Upper lobe of left lung (tissue), 6 donors: ENCODE measurements at regions not wholly inside any gene's neighbourhood (a gene's known extent, or its start where the extent isn't known, plus 50 kb on each side); places are given as distances from the start of the nearest gene placed in this dataset.

Experiments
- ATAC-seq, 2 donors: fragments of 200-7000 bp; cut with Tn5 transposase; one replicate each; pipeline ENCODE4 v1.9.1; 2022; ENCODE audit warnings: mild to moderate bottlenecking in 2 of 2, moderate library complexity in 2 of 2; ENCODE audit not compliant: low FRiP score in 2 of 2
- DNase-seq, 2 donors: peaks; one replicate each; pipeline ENCODE4 v3.0.0-alpha.2; 2019 to 2020
- H3K27ac ChIP-seq, 4 donors: fragments of 200-600 bp; sonication (generic); one replicate each; pipeline ENCODE4 v1.5.1; 2016 to 2019
- H3K27me3 ChIP-seq, 4 donors: fragments of 200-600 bp; sonication (generic); one replicate each; pipeline ENCODE4 v1.5.1; 2017 to 2019
- H3K36me3 ChIP-seq, 4 donors: fragments of 200-600 bp; sonication (generic); one replicate each; pipeline ENCODE4 v1.5.1; 2016 to 2019
- H3K4me1 ChIP-seq, 4 donors: fragments of 200-600 bp; sonication (generic); one replicate each; pipeline ENCODE4 v1.5.1; 2018 to 2019
- H3K4me3 ChIP-seq, 4 donors: fragments of 200-600 bp; sonication (generic); one replicate each; pipeline ENCODE4 v1.5.1; 2017 to 2019; ENCODE audit warnings: mild to moderate bottlenecking in 2 of 4, moderate library complexity in 1 of 4
- H3K9me3 ChIP-seq, 4 donors: fragments of 200-600 bp; sonication (generic); one replicate each; pipeline ENCODE4 v1.5.1; 2018 to 2019
- CTCF ChIP-seq, 6 experiments: fragments of 450-650 bp in 4 of 6; fragments of 200-600 bp in 2 of 6; sonication (generic) in 2 of 6; IDR thresholded peaks; one replicate each; pipeline ENCODE4 v1.5.1; 2016 to 2019; ENCODE audit warnings: antibody characterized with exemption in 6 of 6
- EP300 ChIP-seq, 4 donors: sonication (generic); formaldehyde crosslinking; IDR thresholded peaks; one replicate each; pipeline ENCODE4 v1.5.1; 2017; ENCODE audit warnings: antibody characterized with exemption in 4 of 4, control low read depth in 2 of 4
- POLR2A ChIP-seq, 4 donors: fragments of 450-650 bp; IDR thresholded peaks; one replicate each; pipeline ENCODE4 v1.5.1; 2016 to 2017; ENCODE audit warnings: antibody characterized with exemption in 4 of 4, mild to moderate bottlenecking in 2 of 4
- POLR2AphosphoS5 ChIP-seq, 2 donors: sonication (generic); formaldehyde crosslinking; IDR thresholded peaks; one replicate each; pipeline ENCODE4 v1.5.1; 2017; ENCODE audit warnings: antibody characterized with exemption in 2 of 2
- WGBS, 2 donors: methylation state at CpG; one replicate each; pipeline ENCODE4 v1.1.5; 2017 to 2018; 5-methylcytosine and 5-hydroxymethylcytosine counted together
- donor health status: DM: no; HTN: no; CAD: no; lungs with moderate emphysema.
- donor health status: DM: no; HTN: yes; CAD: no; lungs with severe emphysema.

- H3K36me3 ChIP-seq = no peaks in the 10 kb centered on the region
- ATAC-seq (no peak), DNase-seq (no peak)
- H3K4me3 ChIP-seq = no peak overlapping the region
- no peak overlapping the region for H3K27ac ChIP-seq
- H3K4me1 ChIP-seq = no peaks in the 10 kb centered on the region
- H3K9me3 ChIP-seq = no peaks in the 10 kb centered on the region
- no peak for TF ChIP-seq POLR2A (IDR thresholded peaks at IDR 0.05)
- no peak for TF ChIP-seq EP300 (IDR thresholded peaks at IDR 0.05)
- no peak for TF ChIP-seq CTCF (IDR thresholded peaks at IDR 0.05)
- TF ChIP-seq POLR2AphosphoS5 (IDR thresholded peaks at IDR 0.05) = no peak
- no peaks in the 10 kb centered on the region for H3K27me3 ChIP-seq
- WGBS, 2 donors = 96% methylated on average over 4 of the region's 4 CpGs
Observed at GRCh38 chr2:6627316-6627715, 238.4 kb downstream of the CMPK2 start.

GRCh38 chr2:6630209-6630608 lies 235.5 kb downstream of the CMPK2 start:
- H3K4me1 ChIP-seq = no peaks in the 10 kb centered on the region
- H3K27me3 ChIP-seq = no peaks in the 10 kb centered on the region
- no peak for ATAC-seq
- H3K9me3 ChIP-seq = no peaks in the 10 kb centered on the region
- WGBS, 2 donors = 45 to 70% methylated on average over 3 of the region's 3 CpGs
- H3K27ac ChIP-seq = no peak overlapping the region
- no peak for DNase-seq
- no peak overlapping the region for H3K4me3 ChIP-seq
- TF ChIP-seq EP300 (IDR thresholded peaks at IDR 0.05) (no peak), POLR2A (IDR thresholded peaks at IDR 0.05) (no peak), CTCF (IDR thresholded peaks at IDR 0.05) (no peak), POLR2AphosphoS5 (IDR thresholded peaks at IDR 0.05) (no peak)
- no peaks in the 10 kb centered on the region for H3K36me3 ChIP-seq

- 83 to 91% methylated on average over 1 of the region's 1 CpG for WGBS, 2 donors
- TF ChIP-seq POLR2AphosphoS5 (IDR thresholded peaks at IDR 0.05) (no peak), CTCF (IDR thresholded peaks at IDR 0.05) (no peak), POLR2A (IDR thresholded peaks at IDR 0.05) (no peak), EP300 (IDR thresholded peaks at IDR 0.05) (no peak)
- H3K9me3 ChIP-seq = no peaks in the 10 kb centered on the region
- ATAC-seq (no peak), DNase-seq (no peak)
- no peaks in the 10 kb centered on the region for H3K36me3 ChIP-seq
- H3K27me3 ChIP-seq = no peaks in the 10 kb centered on the region
- no peaks in the 10 kb centered on the region for H3K4me1 ChIP-seq
- no peak overlapping the region for H3K4me3 ChIP-seq
- no peak overlapping the region for H3K27ac ChIP-seq
Observed at GRCh38 chr2:6635296-6635695, 230.4 kb downstream of the CMPK2 start.

- TF ChIP-seq POLR2A (IDR thresholded peaks at IDR 0.05) = no peak
- no peak for TF ChIP-seq POLR2AphosphoS5 (IDR thresholded peaks at IDR 0.05)
- TF ChIP-seq CTCF (IDR thresholded peaks at IDR 0.05) = no peak
- no peak for TF ChIP-seq EP300 (IDR thresholded peaks at IDR 0.05)
- Histone ChIP-seq H3K36me3 (no peaks in the 10 kb centered on the region), H3K4me3 (no peak overlapping the region), H3K9me3 (no peaks in the 10 kb centered on the region), H3K27ac (no peak overlapping the region), H3K4me1 (no peaks in the 10 kb centered on the region), H3K27me3 (no peaks in the 10 kb centered on the region)
- DNase-seq (no peak), ATAC-seq (no peak)
- 43 to 54% methylated on average over 2 of the region's 2 CpGs for WGBS, 2 donors
Observed at GRCh38 chr2:6637330-6637729, 228.4 kb downstream of the CMPK2 start.

GRCh38 chr2:6639929-6640620 lies 225.6 kb downstream of the CMPK2 start:
- Histone ChIP-seq H3K4me1 (no peaks in the 10 kb centered on the region), H3K9me3 (no peaks in the 10 kb centered on the region), H3K4me3 (no peak overlapping the region), H3K27ac (no peak overlapping the region), H3K27me3 (no peaks in the 10 kb centered on the region), H3K36me3 (no peaks in the 10 kb centered on the region)
- ATAC-seq (no peak), DNase-seq (no peak)
- WGBS, 2 donors = 50 to 65% methylated on average over 3 of the region's 3 CpGs
- no peak for TF ChIP-seq CTCF (IDR thresholded peaks at IDR 0.05)
- TF ChIP-seq EP300 (IDR thresholded peaks at IDR 0.05) = no peak
- TF ChIP-seq POLR2AphosphoS5 (IDR thresholded peaks at IDR 0.05) = no peak
- TF ChIP-seq POLR2A (IDR thresholded peaks at IDR 0.05) = no peak
